Ovary (tissue), 7 donors: ENCODE measurements at regions not wholly inside any gene's neighbourhood (a gene's known extent, or its start where the extent isn't known, plus 50 kb on each side); places are given as distances from the start of the nearest gene placed in this dataset.

Experiments
- DNase-seq, 5 donors: peaks; one replicate each; pipeline ENCODE4 v3.0.0-alpha.2; 2019 to 2020
- H3K27ac ChIP-seq, 2 donors: fragments of 200-600 bp; one replicate each; pipeline versions ENCODE4 v1.5.1 to v1.8.0; 2019 to 2022
- H3K27me3 ChIP-seq: fragments of 200-600 bp; one replicate; pipeline ENCODE4 v1.8.0; 2022
- H3K36me3 ChIP-seq: fragments of 200-600 bp; sonication (generic); one replicate; pipeline ENCODE4 v1.5.1; 2019
- H3K4me1 ChIP-seq: one replicate; pipeline ENCODE4 v1.8.1; 2013; ENCODE audit warnings: mild to moderate bottlenecking, moderate library complexity; ENCODE audit not compliant: insufficient read depth
- H3K4me3 ChIP-seq: fragments of 200-600 bp; sonication (generic); one replicate; pipeline ENCODE4 v1.5.1; 2017
- H3K9me3 ChIP-seq, 2 donors: fragments of 200-600 bp in 1 of 2; sonication (generic) in 1 of 2; one replicate each; pipeline versions ENCODE4 v1.5.1 to v1.8.1; 2013 to 2019; ENCODE audit warnings: mild to moderate bottlenecking in 1 of 2, moderate library complexity in 1 of 2
- CTCF ChIP-seq, 3 donors: fragments of 450-650 bp in 2 of 3; fragments of 200-600 bp in 1 of 3; IDR thresholded peaks; one replicate each; pipeline versions ENCODE4 v1.5.1 to v1.8.0; 2016 to 2022; ENCODE audit warnings: antibody characterized with exemption in 3 of 3, mild to moderate bottlenecking in 1 of 3
- EP300 ChIP-seq: sonication (generic); formaldehyde crosslinking; IDR thresholded peaks from one replicate; pipeline ENCODE4 v1.6.1; 2017; ENCODE audit warnings: antibody characterized with exemption
- POLR2A ChIP-seq: fragments of 450-650 bp; IDR thresholded peaks from one replicate; pipeline ENCODE4 v1.6.1; 2017; ENCODE audit warnings: antibody characterized with exemption, mild to moderate bottlenecking, moderate library complexity
- WGBS, 3 donors: extraction: QIAGEN DNeasy Blood & Tissue Kit in 1 of 3; methylation state at CpG; one replicate each; pipeline versions ENCODE4 v1.1.5 to v1.1.7; 2013 to 2017; 5-methylcytosine and 5-hydroxymethylcytosine counted together
- intact Hi-C, 4 donors: fragments of 100-400 bp; cut with DNase I; formaldehyde crosslinking; loops; one replicate each; pipeline versions ENCODE4 v1.11.0 to v1.15.1; 2022 to 2023
- donor health status: DM: no; HTN: no; CAD: no; lungs with moderate emphysema.
- donor health status: DM: no; HTN: no; CAD: no.
- donor health status: Bipolar disorder and iron deficiency.
- donor health status: DM: no; HTN: no; CAD: no.
- donor health status: DM: yes; HTN: yes; CAD: no.

- no peak overlapping the region for H3K4me3 ChIP-seq
- H3K27me3 ChIP-seq: no peaks in the 10 kb centered on the region
- TF ChIP-seq CTCF (IDR thresholded peaks at IDR 0.05): no peak
- WGBS, 3 donors: 56 to 66% (median 61%) methylated on average over 4 of the region's 4 CpGs
- no peaks in the 10 kb centered on the region for H3K4me1 ChIP-seq
- no peak overlapping the region for H3K27ac ChIP-seq
- intact Hi-C loops: no loop called here
- H3K36me3 ChIP-seq: no peaks in the 10 kb centered on the region
- no peak for DNase-seq
- H3K9me3 ChIP-seq: no peaks in the 10 kb centered on the region
Observed at GRCh38 chr12:126667339-126667738, 1599.6 kb upstream of the TMEM132C start.

- Histone ChIP-seq H3K9me3 (no peaks in the 10 kb centered on the region), H3K4me3 (no peak overlapping the region), H3K36me3 (no peaks in the 10 kb centered on the region), H3K27me3 (no peaks in the 10 kb centered on the region), H3K27ac (no peak overlapping the region), H3K4me1 (no peaks in the 10 kb centered on the region)
- TF ChIP-seq POLR2A: no peak
- intact Hi-C loops: no loop called here
- no peak for DNase-seq
- 68 to 81% (median 77%) methylated on average over 1 of the region's 1 CpG for WGBS, 3 donors
Observed at GRCh38 chr12:126668538-126668937, 1598.4 kb upstream of the TMEM132C start.

- no peak overlapping the region for H3K4me3 ChIP-seq
- TF ChIP-seq POLR2A (no peak), CTCF (IDR thresholded peaks at IDR 0.05) (no peak), EP300 (no peak)
- H3K4me1 ChIP-seq: no peaks in the 10 kb centered on the region
- intact Hi-C loops: no loop called here
- no peak for DNase-seq
- H3K36me3 ChIP-seq: no peaks in the 10 kb centered on the region
- H3K27ac ChIP-seq: no peak overlapping the region
- WGBS, 3 donors: 23 to 36% (median 28%) methylated on average over 2 of the region's 2 CpGs
- H3K27me3 ChIP-seq: no peaks in the 10 kb centered on the region
- H3K9me3 ChIP-seq: no peaks in the 10 kb centered on the region
Observed at GRCh38 chr12:126668961-126669360, 1598.0 kb upstream of the TMEM132C start.

- Histone ChIP-seq H3K4me3 (no peak overlapping the region), H3K9me3 (no peaks in the 10 kb centered on the region), H3K27ac (no peak overlapping the region), H3K36me3 (no peaks in the 10 kb centered on the region), H3K27me3 (no peaks in the 10 kb centered on the region), H3K4me1 (no peaks in the 10 kb centered on the region)
- intact Hi-C loops: no loop called here
- no peak for DNase-seq
- no peak for TF ChIP-seq CTCF (IDR thresholded peaks at IDR 0.05)
- no peak for TF ChIP-seq EP300
- TF ChIP-seq POLR2A: no peak
Observed at GRCh38 chr12:126676434-126676833, 1590.5 kb upstream of the TMEM132C start.

- H3K9me3 ChIP-seq: no peaks in the 10 kb centered on the region
- H3K4me1 ChIP-seq: no peaks in the 10 kb centered on the region
- TF ChIP-seq CTCF (IDR thresholded peaks at IDR 0.05) (no peak), POLR2A (no peak), EP300 (no peak)
- no peaks in the 10 kb centered on the region for H3K36me3 ChIP-seq
- no peak overlapping the region for H3K4me3 ChIP-seq
- no peak overlapping the region for H3K27ac ChIP-seq
- H3K27me3 ChIP-seq: no peaks in the 10 kb centered on the region
- DNase-seq: no peak
- intact Hi-C loops: no loop called here
- 57 to 71% (median 58%) methylated on average over 2 of the region's 2 CpGs for WGBS, 3 donors
Observed at GRCh38 chr12:126681676-126682075, 1585.3 kb upstream of the TMEM132C start.
